ENCODE measurements at regions not wholly inside any gene's neighbourhood (a gene's known extent, or its start where the extent isn't known, plus 50 kb on each side); places are given as distances from the start of the nearest gene placed in this dataset.

- TF ChIP-seq CTCF (conservative IDR thresholded peaks at IDR 0.05), result no peak
- H3K4me1 Mint-ChIP-seq, result peaks cover 18% of the 10 kb centered on the region
- peaks cover 35% of the 10 kb centered on the region for H3K27me3 Mint-ChIP-seq (ENCODE audit: insufficient read depth)
- Histone ChIP-seq H3K27ac (ENCODE audit: low read depth, low read length) (no peak overlapping the region), H3K9ac (ENCODE audit: extremely low read depth, low read length, poor library complexity, severe bottlenecking) (no peak overlapping the region), H3K27me3 (ENCODE audit: control insufficient read depth, insufficient read depth, low read length, poor library complexity, severe bottlenecking) (no peaks in the 10 kb centered on the region), H3K9me3 (ENCODE audit: control insufficient read depth, low read length) (peaks cover 18% of the 10 kb centered on the region), H3K4me3 (ENCODE audit: low read length) (no peak overlapping the region), H3K36me3 (ENCODE audit: control insufficient read depth, insufficient read depth, low read length) (no peaks in the 10 kb centered on the region), H3K4me1 (ENCODE audit: control insufficient read depth, insufficient read depth, low read length) (peaks cover 1% of the 10 kb centered on the region)
- H3K27ac Mint-ChIP-seq, result no peak overlapping the region
- H3K9me3 Mint-ChIP-seq, result no peaks in the 10 kb centered on the region
- no peak for DNase-seq
- no peaks in the 10 kb centered on the region for H3K36me3 Mint-ChIP-seq (ENCODE audit: low read depth)
- H3K4me3 Mint-ChIP-seq, result no peak overlapping the region
- WGBS, 2 experiments (ENCODE audit: insufficient coverage in 1 of 2, insufficient read length in 1 of 2), result 89 to 93% methylated on average over 5 to 7 of the region's 7 CpGs
Measured at GRCh38 chr1:56404561-56405030, 174.8 kb downstream of the PLPP3 start.

- H3K27me3 ChIP-seq (ENCODE audit: control insufficient read depth, insufficient read depth, low read length, poor library complexity, severe bottlenecking), result no peaks in the 10 kb centered on the region
- TF ChIP-seq CTCF (conservative IDR thresholded peaks at IDR 0.05), result no peak
- H3K4me1 Mint-ChIP-seq, result peaks cover 22% of the 10 kb centered on the region
- no peak overlapping the region for H3K4me3 Mint-ChIP-seq
- no peak for DNase-seq
- H3K27me3 Mint-ChIP-seq (ENCODE audit: insufficient read depth), result peaks cover 35% of the 10 kb centered on the region
- no peak overlapping the region for H3K27ac Mint-ChIP-seq
- no peaks in the 10 kb centered on the region for H3K9me3 Mint-ChIP-seq
- no peaks in the 10 kb centered on the region for H3K36me3 ChIP-seq (ENCODE audit: control insufficient read depth, insufficient read depth, low read length)
- H3K9ac ChIP-seq (ENCODE audit: extremely low read depth, low read length, poor library complexity, severe bottlenecking), result no peak overlapping the region
- H3K36me3 Mint-ChIP-seq (ENCODE audit: low read depth), result no peaks in the 10 kb centered on the region
- 71 to 73% methylated on average over 4 of the region's 4 CpGs for WGBS, 2 experiments (ENCODE audit: insufficient coverage in 1 of 2, insufficient read length in 1 of 2)
- H3K4me1 ChIP-seq (ENCODE audit: control insufficient read depth, insufficient read depth, low read length), result peaks cover 7% of the 10 kb centered on the region
- H3K9me3 ChIP-seq (ENCODE audit: control insufficient read depth, low read length), result peaks cover 12% of the 10 kb centered on the region
- no peak overlapping the region for H3K27ac ChIP-seq (ENCODE audit: low read depth, low read length)
- H3K4me3 ChIP-seq (ENCODE audit: low read length), result no peak overlapping the region
Measured at GRCh38 chr1:56404066-56404465, 175.3 kb downstream of the PLPP3 start.

- H3K27ac Mint-ChIP-seq, result no peak overlapping the region
- no peaks in the 10 kb centered on the region for H3K27me3 ChIP-seq (ENCODE audit: control insufficient read depth, insufficient read depth, low read length, poor library complexity, severe bottlenecking)
Measured at GRCh38 chr1:56403321-56403720, 176.0 kb downstream of the PLPP3 start.

More at GRCh38 chr1:56403321-56403720, 176.0 kb downstream of the PLPP3 start:
- Histone ChIP-seq H3K4me1 (ENCODE audit: control insufficient read depth, insufficient read depth, low read length) (peaks cover 9% of the 10 kb centered on the region), H3K27ac (ENCODE audit: low read depth, low read length) (no peak overlapping the region), H3K9me3 (ENCODE audit: control insufficient read depth, low read length) (peaks cover 12% of the 10 kb centered on the region), H3K36me3 (ENCODE audit: control insufficient read depth, insufficient read depth, low read length) (no peaks in the 10 kb centered on the region), H3K9ac (ENCODE audit: extremely low read depth, low read length, poor library complexity, severe bottlenecking) (no peak overlapping the region), H3K4me3 (ENCODE audit: low read length) (no peak overlapping the region)
- no peak for DNase-seq
- TF ChIP-seq CTCF (conservative IDR thresholded peaks at IDR 0.05), result no peak
- Mint-ChIP-seq H3K27me3 (ENCODE audit: insufficient read depth) (peaks cover 39% of the 10 kb centered on the region), H3K36me3 (ENCODE audit: low read depth) (no peaks in the 10 kb centered on the region), H3K4me3 (no peak overlapping the region), H3K4me1 (peaks cover 28% of the 10 kb centered on the region), H3K9me3 (no peaks in the 10 kb centered on the region)
- WGBS, 2 experiments (ENCODE audit: insufficient coverage in 1 of 2, insufficient read length in 1 of 2), result 73 to 100% methylated on average over 1 to 4 of the region's 4 CpGs

Data from endodermal cell (in vitro differentiated cells).